Neural progenitor cell (in vitro differentiated cells): ENCODE measurements at regions not wholly inside any gene's neighbourhood (a gene's known extent, or its start where the extent isn't known, plus 50 kb on each side); places are given as distances from the start of the nearest gene placed in this dataset.

ENCODE experiments used
- CTCF ChIP-seq: fragments of 200-600 bp; sonication (generic); IDR thresholded peaks from 2 replicates; pipeline ENCODE4 v1.5.1; 2017; ENCODE audit warnings: antibody characterized with exemption, mild to moderate bottlenecking
- EZH2phosphoT487 ChIP-seq: fragments of 200-600 bp; sonication (generic); IDR thresholded peaks from 2 replicates; pipeline ENCODE4 v1.6.1; 2017; ENCODE audit warnings: antibody characterized with exemption

GRCh38 chr4:18815779-18816173 is 794.2 kb upstream of the LCORL start:
- TF ChIP-seq EZH2phosphoT487 (no peak), CTCF (peak; percentile 23)
